Right cardiac atrium (tissue), 5 donors: ENCODE measurements at regions not wholly inside any gene's neighbourhood (a gene's known extent, or its start where the extent isn't known, plus 50 kb on each side); places are given as distances from the start of the nearest gene placed in this dataset.
"Not testable (repeated sequence)": the region's sequence is repeated elsewhere in the genome, so short reads cannot be mapped to it uniquely, and the experiment has no call there.

ENCODE experiments used
- ATAC-seq, 2 donors: fragments of 200-7000 bp; cut with Tn5 transposase; one replicate each; pipeline versions ENCODE4 v1.8.0 to v1.9.1; 2020; ENCODE audit warnings: moderate library complexity in 2 of 2, mild to moderate bottlenecking in 1 of 2
- DNase-seq, 3 donors: peaks; one replicate each; pipeline ENCODE4 v3.0.0-alpha.2; 2020
- H3K27ac ChIP-seq: one replicate; pipeline ENCODE4 v1.5.1; 2013; ENCODE audit warnings: mild to moderate bottlenecking, low read length, control low read depth, moderate library complexity
- H3K27me3 ChIP-seq: one replicate; pipeline ENCODE4 v1.6.1; 2013; ENCODE audit not compliant: control insufficient read depth, insufficient read depth
- H3K4me1 ChIP-seq: one replicate; pipeline ENCODE4 v1.6.1; 2013; ENCODE audit warnings: low read length; ENCODE audit not compliant: control insufficient read depth, insufficient read depth
- H3K4me3 ChIP-seq: one replicate; pipeline ENCODE4 v1.5.1; 2013; ENCODE audit warnings: low read length, control low read depth
- H3K9me3 ChIP-seq: one replicate; pipeline ENCODE4 v1.6.1; 2013; ENCODE audit warnings: low read length; ENCODE audit not compliant: control insufficient read depth
- WGBS: extraction: QIAGEN DNeasy Blood & Tissue Kit; methylation state at CpG from one replicate; pipeline ENCODE4 v1.1.7; 2013; 5-methylcytosine and 5-hydroxymethylcytosine counted together
- intact Hi-C, 4 donors: fragments of 100-400 bp; cut with DNase I; formaldehyde crosslinking; loops; one replicate each; pipeline versions ENCODE4 v1.11.0 to v1.14.0; 2022 to 2023
- donor health status: healthy with polysubstance abuse.
- donor health status: DM: no; HTN: yes; CAD: no.
- donor health status: DM: no; HTN: no; CAD: no.
- donor health status: DM: no; HTN: yes; CAD: no; lungs with severe emphysema.
- donor health status: DM: yes; HTN: yes; CAD: no.

GRCh38 chr1:70490153-70490552, 79.1 kb downstream of the CTH start:
- Histone ChIP-seq H3K4me3 (no peak overlapping the region), H3K4me1 (peaks cover 5% of the 10 kb centered on the region), H3K27ac (no peak overlapping the region), H3K27me3 (no peaks in the 10 kb centered on the region), H3K9me3 (no peaks in the 10 kb centered on the region)
- DNase-seq (no peak), ATAC-seq (no peak)
- intact Hi-C loops: no loop called here
- 94% methylated on average over 1 of the region's 1 CpG for WGBS

GRCh38 chr1:70495370-70495769, 84.3 kb downstream of the CTH start:
- no peak overlapping the region for H3K27ac ChIP-seq
- intact Hi-C loops: no loop called here
- 72% methylated on average over 2 of the region's 2 CpGs for WGBS
- DNase-seq (no peak), ATAC-seq (no peak)
- no peaks in the 10 kb centered on the region for H3K4me1 ChIP-seq
- no peak overlapping the region for H3K4me3 ChIP-seq
- H3K27me3 ChIP-seq: no peaks in the 10 kb centered on the region
- H3K9me3 ChIP-seq: no peaks in the 10 kb centered on the region

- Histone ChIP-seq H3K4me3 (no peak overlapping the region), H3K27ac (no peak overlapping the region), H3K4me1 (no peaks in the 10 kb centered on the region), H3K27me3 (no peaks in the 10 kb centered on the region), H3K9me3 (no peaks in the 10 kb centered on the region)
- ATAC-seq: no peak
- intact Hi-C loops: no loop called here
- WGBS: 80% methylated on average over 2 of the region's 2 CpGs
- no peak for DNase-seq
Observed at GRCh38 chr1:70496181-70496580, 85.1 kb downstream of the CTH start.

- no peaks in the 10 kb centered on the region for H3K9me3 ChIP-seq
- 37% methylated on average over 3 of the region's 3 CpGs for WGBS
- peak in 1 of 2 donors; percentile 41 for ATAC-seq
Observed at GRCh38 chr1:70497152-70497551, 86.1 kb downstream of the CTH start.

GRCh38 chr1:70498666-70499065, 87.6 kb downstream of the CTH start:
- ATAC-seq: no peak

More at GRCh38 chr1:70497152-70497551, 86.1 kb downstream of the CTH start:
- Histone ChIP-seq H3K27ac (no peak overlapping the region), H3K27me3 (no peaks in the 10 kb centered on the region), H3K4me3 (no peak overlapping the region), H3K4me1 (no peaks in the 10 kb centered on the region)
- no peak for DNase-seq
- intact Hi-C loops: no loop called here

GRCh38 chr1:70499695-70500094, 88.6 kb downstream of the CTH start:
- WGBS: 48% methylated on average over 1 of the region's 1 CpG
- Histone ChIP-seq H3K27ac (no peak overlapping the region), H3K4me1 (no peaks in the 10 kb centered on the region), H3K27me3 (no peaks in the 10 kb centered on the region), H3K4me3 (no peak overlapping the region), H3K9me3 (no peaks in the 10 kb centered on the region)
- no peak for DNase-seq
- intact Hi-C loops: no loop called here
- no peak for ATAC-seq

More at GRCh38 chr1:70498666-70499065, 87.6 kb downstream of the CTH start:
- WGBS: 38% methylated on average over 2 of the region's 2 CpGs
- Histone ChIP-seq H3K27ac (no peak overlapping the region), H3K27me3 (no peaks in the 10 kb centered on the region), H3K4me1 (no peaks in the 10 kb centered on the region), H3K9me3 (no peaks in the 10 kb centered on the region), H3K4me3 (no peak overlapping the region)
- no peak for DNase-seq
- intact Hi-C loops: no loop called here

- ATAC-seq (no peak), DNase-seq (no peak)
- H3K27ac ChIP-seq: no peak overlapping the region
- no peaks in the 10 kb centered on the region for H3K27me3 ChIP-seq
- no peak overlapping the region for H3K4me3 ChIP-seq
- WGBS: 94% methylated on average over 1 of the region's 1 CpG
- no peaks in the 10 kb centered on the region for H3K4me1 ChIP-seq
- intact Hi-C loops: no loop called here
- no peaks in the 10 kb centered on the region for H3K9me3 ChIP-seq
Observed at GRCh38 chr1:70503358-70503757, 92.3 kb downstream of the CTH start.

GRCh38 chr1:70504176-70504820, 93.2 kb downstream of the CTH start:
- no peak overlapping the region for H3K4me3 ChIP-seq
- intact Hi-C loops: no loop called here
- DNase-seq: no peak
- 74% methylated on average over 7 of the region's 7 CpGs for WGBS
- H3K9me3 ChIP-seq: no peaks in the 10 kb centered on the region
- H3K4me1 ChIP-seq: no peaks in the 10 kb centered on the region
- no peak overlapping the region for H3K27ac ChIP-seq
- H3K27me3 ChIP-seq: no peaks in the 10 kb centered on the region
- ATAC-seq: no peak

- WGBS: 19% methylated on average over 2 of the region's 2 CpGs
- Histone ChIP-seq H3K4me3 (no peak overlapping the region), H3K27me3 (no peaks in the 10 kb centered on the region), H3K9me3 (no peaks in the 10 kb centered on the region), H3K4me1 (no peaks in the 10 kb centered on the region), H3K27ac (no peak overlapping the region)
- intact Hi-C loops: loop anchor here in 1 of 4 donors (5.0 kb wide), 1 partner anchor 373 kb away; no protein-coding TSS in a partner anchor
- no peak for ATAC-seq
- peak in 1 of 3 donors; percentile 40 for DNase-seq
Observed at GRCh38 chr1:70504821-70505193, 93.7 kb downstream of the CTH start.

GRCh38 chr1:70507991-70508390, 96.9 kb downstream of the CTH start:
- not testable (repeated sequence) for H3K4me3 ChIP-seq, H3K4me1 ChIP-seq, H3K27ac ChIP-seq, H3K27me3 ChIP-seq, ATAC-seq, DNase-seq, H3K9me3 ChIP-seq
- WGBS: 94% methylated on average over 3 of the region's 3 CpGs
- intact Hi-C loops: loop anchor here in 1 of 4 donors (5.0 kb wide), 1 partner anchor 376 kb away; no protein-coding TSS in a partner anchor

GRCh38 chr1:70509996-70510876, 99.2 kb downstream of the CTH start:
- Histone ChIP-seq H3K4me1 (no peaks in the 10 kb centered on the region), H3K4me3 (no peak overlapping the region), H3K9me3 (no peaks in the 10 kb centered on the region), H3K27ac (no peak overlapping the region), H3K27me3 (no peaks in the 10 kb centered on the region)
- peak; percentile 74 to 81 for ATAC-seq
- 63% methylated on average over 19 of the region's 19 CpGs for WGBS
- intact Hi-C loops: loop anchor here in 3 of 4 donors (5.0 to 10.0 kb wide), 3 partner anchors 75 to 378 kb away; no protein-coding TSS in a partner anchor
- no peak for DNase-seq
